Naive thymus-derived CD4-positive, alpha-beta T cell (primary cell): ENCODE measurements at regions not wholly inside any gene's neighbourhood (a gene's known extent, or its start where the extent isn't known, plus 50 kb on each side); places are given as distances from the start of the nearest gene placed in this dataset.

Experiments used
- ATAC-seq: fragments of 150-1000 bp; cut with Tn5 transposase; 2 replicates; pipeline ENCODE4 v1.10.0; 2021; ENCODE audit warnings: mild to moderate bottlenecking, moderate library complexity
- CTCF ChIA-PET: fragments of 350-600 bp; sonication (Branson Sonifier 250); formaldehyde crosslinking; loops from one replicate; lab custom pipeline; 2021; ENCODE audit warnings: antibody characterized with exemption; lab: Charles Lee
- POLR2A ChIA-PET: fragments of 350-600 bp; sonication (Branson Sonifier 250); formaldehyde crosslinking; loops from one replicate; lab custom pipeline; 2021; ENCODE audit warnings: antibody characterized with exemption, inconsistent platforms; lab: Charles Lee
- DNase-seq, 9 donors: peaks; one replicate each; pipeline versions ENCODE4 v3.0.0 to v3.0.0-alpha.2; 2020 to 2022; ENCODE audit warnings: mixed read lengths in 1 of 9
- H3K27ac ChIP-seq: one replicate; pipeline ENCODE4 v1.7.0; 2013; ENCODE audit warnings: mild to moderate bottlenecking, low read depth, low read length, moderate library complexity
- H3K27me3 ChIP-seq, 2 donors: one replicate each; pipeline ENCODE4 v1.7.0; 2013; ENCODE audit warnings: low read length in 2 of 2, mild to moderate bottlenecking in 2 of 2, moderate library complexity in 2 of 2; ENCODE audit not compliant: control insufficient read depth in 2 of 2, insufficient read depth in 2 of 2
- H3K36me3 ChIP-seq, 3 experiments: 1 replicate in 2 of 3; 2 replicates in 1 of 3; pipeline ENCODE4 v1.7.0; 2013; ENCODE audit warnings: low read length in 3 of 3, mild to moderate bottlenecking in 3 of 3, moderate library complexity in 1 of 3; ENCODE audit not compliant: insufficient read depth in 3 of 3, control insufficient read depth in 2 of 3
- H3K4me1 ChIP-seq, 2 donors: one replicate each; pipeline ENCODE4 v1.7.0; 2013; ENCODE audit warnings: low read length in 2 of 2, mild to moderate bottlenecking in 2 of 2, moderate library complexity in 1 of 2; ENCODE audit not compliant: control insufficient read depth in 2 of 2, insufficient read depth in 2 of 2
- H3K4me3 ChIP-seq: 2 replicates; pipeline ENCODE4 v1.7.0; 2013; ENCODE audit warnings: mild to moderate bottlenecking, low read length
- H3K9me3 ChIP-seq, 3 experiments: 1 replicate in 2 of 3; 2 replicates in 1 of 3; pipeline ENCODE4 v1.7.0; 2013; ENCODE audit warnings: low read length in 3 of 3; ENCODE audit not compliant: control insufficient read depth in 2 of 3
- H3K27ac Mint-ChIP-seq, 9 donors: one replicate each; pipeline ENCODE4 v1.8.0; 2020 to 2022; ENCODE audit warnings: mixed read lengths in 9 of 9, mild to moderate bottlenecking in 8 of 9, moderate library complexity in 5 of 9, inconsistent platforms in 2 of 9
- H3K27me3 Mint-ChIP-seq, 5 donors: one replicate each; pipeline ENCODE4 v1.8.0; 2021 to 2022; ENCODE audit warnings: mixed read lengths in 5 of 5, mild to moderate bottlenecking in 1 of 5
- H3K36me3 Mint-ChIP-seq, 5 donors: one replicate each; pipeline ENCODE4 v1.8.0; 2020 to 2022; ENCODE audit warnings: mixed read lengths in 5 of 5, mild to moderate bottlenecking in 3 of 5, inconsistent platforms in 1 of 5
- H3K4me1 Mint-ChIP-seq, 7 donors: one replicate each; pipeline ENCODE4 v1.8.0; 2020 to 2022; ENCODE audit warnings: mixed read lengths in 7 of 7, mild to moderate bottlenecking in 3 of 7, inconsistent platforms in 1 of 7
- H3K4me3 Mint-ChIP-seq, 10 donors: one replicate each; pipeline ENCODE4 v1.8.0; 2020 to 2022; ENCODE audit warnings: mild to moderate bottlenecking in 10 of 10, mixed read lengths in 10 of 10, moderate library complexity in 6 of 10, inconsistent platforms in 2 of 10
- H3K9me3 Mint-ChIP-seq, 11 donors: one replicate each; pipeline ENCODE4 v1.8.0; 2020 to 2022; ENCODE audit warnings: mixed read lengths in 11 of 11, mild to moderate bottlenecking in 4 of 11, inconsistent platforms in 1 of 11, moderate library complexity in 1 of 11
- intact Hi-C, 2 donors: fragments of 100-400 bp; cut with micrococcal nuclease; formaldehyde crosslinking; loops; one replicate each; pipeline ENCODE4 v1.15.1; 2023

DNA sequence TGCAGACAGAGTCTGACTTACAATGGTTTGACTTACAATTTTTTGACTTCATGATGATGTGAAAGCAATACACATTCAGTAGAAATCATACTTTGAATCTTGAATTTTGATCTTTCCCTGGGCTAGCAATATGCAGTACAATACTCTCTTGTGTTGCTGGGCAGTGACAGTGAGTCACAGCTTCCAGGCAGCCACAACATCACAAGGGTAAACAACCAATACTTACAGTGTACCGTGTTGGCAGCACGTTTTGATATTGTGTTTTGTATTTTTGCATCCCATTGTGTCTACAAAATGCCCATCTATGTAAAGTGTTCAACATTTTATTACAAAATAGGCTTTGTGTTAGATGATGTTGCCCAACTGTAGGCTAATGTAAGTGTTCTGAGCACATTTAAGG, 150.9 kb downstream of the NTMT2 start:
- DNase-seq (no peak), ATAC-seq (no peak)
- no peaks in the 10 kb centered on the region for H3K36me3 ChIP-seq
- H3K4me3 Mint-ChIP-seq, result no peak overlapping the region
- POLR2A ChIA-PET, result no interaction called here
- H3K4me3 ChIP-seq, result no peak overlapping the region
- no peaks in the 10 kb centered on the region for H3K27me3 ChIP-seq
- H3K27me3 Mint-ChIP-seq, result peaks cover 0 to 7% (median 3%) of the 10 kb centered on the region in 5 donors
- peaks cover 0 to 1% (median 0%) of the 10 kb centered on the region in 7 donors for H3K4me1 Mint-ChIP-seq
- CTCF ChIA-PET, result no interaction called here
- peaks cover 0 to 9% (median 0%) of the 10 kb centered on the region in 11 donors for H3K9me3 Mint-ChIP-seq
- intact Hi-C loops, result no loop called here
- no peaks in the 10 kb centered on the region for H3K36me3 Mint-ChIP-seq
- no peak overlapping the region for H3K27ac Mint-ChIP-seq
- H3K27ac ChIP-seq, result no peak overlapping the region
- H3K9me3 ChIP-seq, result no peaks in the 10 kb centered on the region
- H3K4me1 ChIP-seq, result no peaks in the 10 kb centered on the region

DNA sequence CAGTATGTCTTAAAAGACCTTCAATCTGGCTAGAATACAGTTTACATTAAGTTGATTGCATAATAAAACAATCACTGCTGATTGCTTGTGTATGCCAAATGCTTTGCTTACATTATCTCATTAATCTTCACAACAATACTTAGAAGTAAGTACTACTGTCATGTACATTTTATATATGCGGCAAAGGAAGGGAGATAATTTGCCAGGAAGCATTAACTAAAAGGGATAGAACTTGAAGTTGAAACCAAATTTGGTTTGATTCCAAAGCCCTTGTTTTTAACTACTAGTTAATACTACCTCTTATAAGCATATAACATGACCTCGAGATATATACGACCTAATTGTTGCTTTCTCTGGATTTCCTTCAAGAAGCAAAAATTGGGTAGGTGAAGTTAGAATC, 155.8 kb downstream of the NTMT2 start:
- H3K27me3 ChIP-seq, result no peaks in the 10 kb centered on the region
- CTCF ChIA-PET, result no interaction called here
- no peak overlapping the region for H3K27ac Mint-ChIP-seq
- H3K27me3 Mint-ChIP-seq, result peaks cover 5 to 8% (median 6%) of the 10 kb centered on the region in 5 donors
- intact Hi-C loops, result no loop called here
- no peak for ATAC-seq
- DNase-seq, result no peak
- peaks cover 0 to 8% (median 0%) of the 10 kb centered on the region in 11 donors for H3K9me3 Mint-ChIP-seq
- H3K9me3 ChIP-seq, result no peaks in the 10 kb centered on the region
- H3K36me3 Mint-ChIP-seq, result no peaks in the 10 kb centered on the region
- H3K27ac ChIP-seq, result no peak overlapping the region
- H3K4me3 ChIP-seq, result no peak overlapping the region
- no peaks in the 10 kb centered on the region for H3K36me3 ChIP-seq
- POLR2A ChIA-PET, result no interaction called here
- peaks cover 0 to 1% (median 0%) of the 10 kb centered on the region in 7 donors for H3K4me1 Mint-ChIP-seq
- H3K4me1 ChIP-seq, result no peaks in the 10 kb centered on the region
- H3K4me3 Mint-ChIP-seq, result no peak overlapping the region

DNA sequence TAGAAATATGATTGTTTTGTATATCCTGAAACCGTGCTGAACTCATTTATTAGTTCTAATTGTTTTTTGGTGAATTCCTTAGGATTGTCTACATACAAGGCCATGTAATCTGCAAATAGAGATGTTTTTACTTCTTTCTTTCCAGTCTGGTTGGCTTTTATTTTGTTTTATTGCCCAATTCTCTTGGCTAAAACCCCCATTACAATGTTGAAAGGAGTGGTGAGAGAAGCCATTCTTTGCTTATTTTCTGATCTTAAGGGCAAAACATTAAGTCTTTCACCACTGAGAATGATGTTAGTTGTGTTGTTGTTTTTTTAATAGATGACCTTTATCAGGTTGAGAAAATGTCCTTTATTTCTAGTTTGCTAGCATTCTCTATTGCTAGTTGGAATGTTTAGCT, 157.3 kb downstream of the NTMT2 start:
- H3K4me3 Mint-ChIP-seq, result no peak overlapping the region
- no peak for ATAC-seq

DNA sequence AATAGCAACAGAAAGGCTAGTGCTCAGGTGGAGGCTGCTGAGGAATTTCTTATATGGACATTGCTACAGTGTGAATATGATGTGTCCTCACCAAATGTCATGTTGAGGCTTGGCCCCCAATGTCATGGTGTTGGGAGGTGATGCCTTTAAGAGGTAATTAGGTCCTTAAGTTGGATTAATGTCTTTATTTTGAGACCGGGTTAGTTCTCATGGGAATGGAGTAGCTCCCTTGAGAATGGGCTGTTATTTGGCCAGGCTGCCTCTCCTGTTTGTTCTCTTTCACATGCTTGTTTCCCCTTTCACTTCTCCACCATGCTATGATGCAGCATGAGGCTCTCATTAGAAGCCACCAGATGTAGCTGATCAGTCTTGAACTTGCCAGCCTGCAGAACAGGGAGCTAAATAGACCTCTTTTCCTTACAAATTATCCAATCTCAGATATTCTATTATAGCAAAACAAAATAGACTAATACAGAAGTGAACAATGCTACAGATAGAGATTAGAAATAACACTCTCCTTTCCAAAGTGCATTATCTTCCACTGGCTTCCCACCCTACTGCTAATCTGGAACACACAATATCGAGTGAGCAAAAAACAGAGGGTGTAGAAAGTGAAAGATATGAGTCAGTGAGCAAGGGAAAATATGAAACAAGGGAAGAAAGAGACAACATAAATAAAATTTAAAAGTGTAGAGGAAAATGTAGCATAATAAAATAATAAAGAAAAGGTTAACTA, 160.2 kb downstream of the NTMT2 start:
- no peaks in the 10 kb centered on the region for H3K4me1 ChIP-seq
- intact Hi-C loops, result no loop called here
- no peaks in the 10 kb centered on the region for H3K36me3 ChIP-seq
- Mint-ChIP-seq H3K27me3 (peaks cover 4 to 10% (median 6%) of the 10 kb centered on the region in 5 donors), H3K9me3 (no peaks in the 10 kb centered on the region), H3K4me1 (no peaks in the 10 kb centered on the region), H3K4me3 (no peak overlapping the region), H3K27ac (no peak overlapping the region), H3K36me3 (no peaks in the 10 kb centered on the region)
- ATAC-seq (no peak), DNase-seq (no peak)
- H3K27ac ChIP-seq, result no peak overlapping the region
- H3K27me3 ChIP-seq, result no peaks in the 10 kb centered on the region
- H3K9me3 ChIP-seq, result no peaks in the 10 kb centered on the region
- ChIA-PET CTCF (no interaction called here), POLR2A (no interaction called here)
- no peak overlapping the region for H3K4me3 ChIP-seq

More for the DNA sequence above, 157.3 kb downstream of the NTMT2 start:
- Histone ChIP-seq H3K36me3 (no peaks in the 10 kb centered on the region), H3K27ac (no peak overlapping the region), H3K9me3 (no peaks in the 10 kb centered on the region), H3K4me3 (no peak overlapping the region), H3K4me1 (no peaks in the 10 kb centered on the region), H3K27me3 (no peaks in the 10 kb centered on the region)
- H3K9me3 Mint-ChIP-seq, result no peaks in the 10 kb centered on the region
- no peak for DNase-seq
- intact Hi-C loops, result no loop called here
- H3K4me1 Mint-ChIP-seq, result no peaks in the 10 kb centered on the region
- H3K27ac Mint-ChIP-seq, result no peak overlapping the region
- H3K27me3 Mint-ChIP-seq, result peaks cover 5 to 6% (median 6%) of the 10 kb centered on the region in 5 donors
- ChIA-PET POLR2A (no interaction called here), CTCF (no interaction called here)
- no peaks in the 10 kb centered on the region for H3K36me3 Mint-ChIP-seq

DNA sequence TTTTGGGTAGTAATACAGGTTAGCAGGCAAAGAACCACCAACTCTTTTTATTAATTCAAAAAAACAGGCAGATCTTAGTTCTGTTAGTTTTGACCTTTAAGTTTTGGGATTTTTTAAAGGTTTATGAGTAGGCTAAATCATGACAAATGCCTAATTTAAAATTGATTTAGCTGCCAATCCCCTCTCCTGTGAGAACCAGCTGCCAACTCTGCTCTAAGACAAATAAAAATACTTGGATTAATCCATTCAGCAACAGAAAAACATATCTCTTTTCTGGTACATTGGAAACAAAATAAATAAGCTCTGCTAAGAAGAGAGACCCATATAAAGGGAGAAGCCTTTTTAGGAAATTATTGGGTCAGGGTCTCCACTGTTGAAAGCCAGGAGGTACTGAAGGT, 160.8 kb downstream of the NTMT2 start:
- Mint-ChIP-seq H3K27me3 (peaks cover 4 to 10% (median 6%) of the 10 kb centered on the region in 5 donors), H3K36me3 (no peaks in the 10 kb centered on the region), H3K27ac (no peak overlapping the region), H3K4me1 (no peaks in the 10 kb centered on the region), H3K9me3 (no peaks in the 10 kb centered on the region), H3K4me3 (no peak overlapping the region)
- Histone ChIP-seq H3K27ac (no peak overlapping the region), H3K4me3 (no peak overlapping the region), H3K4me1 (no peaks in the 10 kb centered on the region), H3K36me3 (no peaks in the 10 kb centered on the region), H3K27me3 (no peaks in the 10 kb centered on the region), H3K9me3 (no peaks in the 10 kb centered on the region)
- ChIA-PET CTCF (no interaction called here), POLR2A (no interaction called here)
- intact Hi-C loops, result no loop called here
- DNase-seq (no peak), ATAC-seq (no peak)

DNA sequence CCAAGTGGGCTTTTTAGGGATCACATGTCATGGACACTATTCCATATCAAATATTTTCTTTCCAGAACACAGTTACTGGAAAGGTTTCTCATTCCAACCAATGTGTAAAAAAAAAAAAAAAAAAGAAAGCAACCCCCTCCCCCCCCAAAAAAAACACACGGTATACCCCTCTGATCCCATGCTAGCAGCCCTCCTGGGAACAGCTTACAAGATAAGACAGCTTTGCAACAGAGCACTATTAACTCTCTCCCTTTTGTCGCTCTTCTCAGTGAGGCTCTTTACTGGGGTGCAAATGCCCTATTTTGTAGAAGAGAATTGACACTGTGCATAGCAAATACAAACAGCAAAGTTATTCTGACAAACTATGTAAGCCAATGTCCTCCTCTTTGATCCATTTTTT, 161.2 kb downstream of the NTMT2 start:
- DNase-seq (no peak), ATAC-seq (no peak)
- H3K36me3 ChIP-seq, result no peaks in the 10 kb centered on the region
- intact Hi-C loops, result no loop called here
- Mint-ChIP-seq H3K27me3 (peaks cover 4 to 10% (median 6%) of the 10 kb centered on the region in 5 donors), H3K4me1 (no peaks in the 10 kb centered on the region), H3K36me3 (no peaks in the 10 kb centered on the region), H3K27ac (no peak overlapping the region), H3K9me3 (no peaks in the 10 kb centered on the region), H3K4me3 (no peak overlapping the region)
- H3K27ac ChIP-seq, result no peak overlapping the region
- H3K9me3 ChIP-seq, result no peaks in the 10 kb centered on the region
- ChIA-PET POLR2A (no interaction called here), CTCF (no interaction called here)
- no peaks in the 10 kb centered on the region for H3K4me1 ChIP-seq
- H3K4me3 ChIP-seq, result no peak overlapping the region
- H3K27me3 ChIP-seq, result no peaks in the 10 kb centered on the region

DNA sequence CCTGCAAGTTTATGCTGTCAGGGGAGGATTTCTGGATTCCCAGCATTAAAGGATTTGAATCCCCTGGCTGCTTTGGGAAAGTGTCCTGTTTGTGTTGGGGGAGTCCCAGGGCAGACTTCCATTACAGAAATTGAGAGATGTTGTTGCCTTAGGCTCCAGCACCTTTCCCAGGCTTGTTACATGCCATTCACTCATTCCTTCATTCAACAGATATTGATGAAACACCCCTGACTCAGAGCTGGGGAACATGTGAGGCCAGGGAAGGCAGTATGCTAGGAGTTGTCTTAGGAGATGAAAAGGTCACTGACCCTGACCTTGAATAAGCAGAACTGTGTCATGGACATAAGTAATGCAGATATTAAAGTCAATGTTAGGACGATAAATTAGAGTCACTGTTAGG, 161.7 kb downstream of the NTMT2 start:
- no peaks in the 10 kb centered on the region for H3K36me3 ChIP-seq
- no peak overlapping the region for H3K27ac ChIP-seq
- ATAC-seq (no peak), DNase-seq (no peak)
- no peaks in the 10 kb centered on the region for H3K4me1 Mint-ChIP-seq
- intact Hi-C loops, result no loop called here
- no peaks in the 10 kb centered on the region for H3K27me3 ChIP-seq
- POLR2A ChIA-PET, result no interaction called here
- no peaks in the 10 kb centered on the region for H3K36me3 Mint-ChIP-seq
- H3K9me3 Mint-ChIP-seq, result no peaks in the 10 kb centered on the region
- H3K4me3 Mint-ChIP-seq, result no peak overlapping the region
- CTCF ChIA-PET, result no interaction called here
- H3K27me3 Mint-ChIP-seq, result peaks cover 4 to 10% (median 6%) of the 10 kb centered on the region in 5 donors
- H3K4me3 ChIP-seq, result no peak overlapping the region
- no peaks in the 10 kb centered on the region for H3K4me1 ChIP-seq
- H3K27ac Mint-ChIP-seq, result no peak overlapping the region
- H3K9me3 ChIP-seq, result no peaks in the 10 kb centered on the region
